HL-60 (cell line): ENCODE measurements at regions not wholly inside any gene's neighbourhood (a gene's known extent, or its start where the extent isn't known, plus 50 kb on each side); places are given as distances from the start of the nearest gene placed in this dataset.

Experiments used
- DNase-seq, 2 experiments: peaks; one replicate each; pipeline ENCODE4 v3.0.0-alpha.2; 2010 to 2020; ENCODE audit warnings: low read depth in 1 of 2, low spot score in 1 of 2
- H3K27ac ChIP-seq: fragments of 250-450 bp; sonication (Bioruptor Pico); replicated peaks from 2 replicates; pipeline ENCODE4 v1.5.1; 2020; ENCODE audit warnings: mild to moderate bottlenecking, moderate library complexity
- H3K27me3 ChIP-seq: fragments of 250-450 bp; sonication (Bioruptor Pico); 2 replicates; pipeline ENCODE4 v1.5.1; 2021; ENCODE audit warnings: mild to moderate bottlenecking, moderate library complexity; ENCODE audit not compliant: insufficient read depth, poor library complexity, severe bottlenecking
- H3K4me3 ChIP-seq: replicated peaks from 2 replicates; pipeline ENCODE4 v1.5.1; 2011; ENCODE audit warnings: mild to moderate bottlenecking, control low read depth, low read length; ENCODE audit not compliant: insufficient read depth
- GABPA ChIP-seq: IDR thresholded peaks from 2 replicates; pipeline ENCODE4 v1.6.1; 2012; ENCODE audit warnings: low read depth
- POLR2AphosphoS5 ChIP-seq: IDR thresholded peaks from 2 replicates; pipeline ENCODE4 v1.6.1; 2012; ENCODE audit warnings: low read depth
- SPI1 ChIP-seq: IDR thresholded peaks from 2 replicates; pipeline ENCODE4 v1.6.1; 2012; ENCODE audit warnings: low read depth, mild to moderate bottlenecking, borderline replicate concordance
- TF ChIP-seq, protein P1 (sequence below): IDR thresholded peaks from 2 replicates; pipeline ENCODE4 v1.6.1; 2012; ENCODE audit warnings: low read depth; ENCODE audit not compliant: insufficient replicate concordance
- TF ChIP-seq, protein P2 (sequence below): IDR thresholded peaks from one replicate; pipeline ENCODE4 v1.5.1; 2011; ENCODE audit warnings: low read length, control low read depth, inconsistent platforms; ENCODE audit not compliant: insufficient read depth

DNA sequence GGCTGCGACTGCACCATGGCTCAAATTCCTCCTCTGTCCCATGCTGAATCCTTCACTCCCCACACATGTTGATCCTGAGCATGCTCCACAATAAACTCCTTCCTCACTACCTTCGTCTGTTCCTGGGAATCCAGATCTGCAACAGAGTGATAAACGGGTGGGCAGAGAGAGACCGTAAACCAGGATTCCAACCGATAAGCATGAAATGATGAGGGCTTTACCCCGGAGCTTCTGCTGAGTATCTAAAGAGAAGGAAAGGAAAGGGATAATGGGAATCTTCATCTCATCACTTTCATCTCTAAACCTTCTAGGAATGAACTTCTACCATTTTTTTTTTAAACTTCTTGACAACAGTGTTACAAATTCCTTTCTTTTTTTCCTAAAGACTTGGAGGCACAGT lies 329.3 kb upstream of the TNP1 start:
- no peaks in the 10 kb centered on the region for H3K27me3 ChIP-seq
- H3K4me3 ChIP-seq = no peak overlapping the region
- TF ChIP-seq SPI1 = no peak
- TF ChIP-seq, protein P1, sequence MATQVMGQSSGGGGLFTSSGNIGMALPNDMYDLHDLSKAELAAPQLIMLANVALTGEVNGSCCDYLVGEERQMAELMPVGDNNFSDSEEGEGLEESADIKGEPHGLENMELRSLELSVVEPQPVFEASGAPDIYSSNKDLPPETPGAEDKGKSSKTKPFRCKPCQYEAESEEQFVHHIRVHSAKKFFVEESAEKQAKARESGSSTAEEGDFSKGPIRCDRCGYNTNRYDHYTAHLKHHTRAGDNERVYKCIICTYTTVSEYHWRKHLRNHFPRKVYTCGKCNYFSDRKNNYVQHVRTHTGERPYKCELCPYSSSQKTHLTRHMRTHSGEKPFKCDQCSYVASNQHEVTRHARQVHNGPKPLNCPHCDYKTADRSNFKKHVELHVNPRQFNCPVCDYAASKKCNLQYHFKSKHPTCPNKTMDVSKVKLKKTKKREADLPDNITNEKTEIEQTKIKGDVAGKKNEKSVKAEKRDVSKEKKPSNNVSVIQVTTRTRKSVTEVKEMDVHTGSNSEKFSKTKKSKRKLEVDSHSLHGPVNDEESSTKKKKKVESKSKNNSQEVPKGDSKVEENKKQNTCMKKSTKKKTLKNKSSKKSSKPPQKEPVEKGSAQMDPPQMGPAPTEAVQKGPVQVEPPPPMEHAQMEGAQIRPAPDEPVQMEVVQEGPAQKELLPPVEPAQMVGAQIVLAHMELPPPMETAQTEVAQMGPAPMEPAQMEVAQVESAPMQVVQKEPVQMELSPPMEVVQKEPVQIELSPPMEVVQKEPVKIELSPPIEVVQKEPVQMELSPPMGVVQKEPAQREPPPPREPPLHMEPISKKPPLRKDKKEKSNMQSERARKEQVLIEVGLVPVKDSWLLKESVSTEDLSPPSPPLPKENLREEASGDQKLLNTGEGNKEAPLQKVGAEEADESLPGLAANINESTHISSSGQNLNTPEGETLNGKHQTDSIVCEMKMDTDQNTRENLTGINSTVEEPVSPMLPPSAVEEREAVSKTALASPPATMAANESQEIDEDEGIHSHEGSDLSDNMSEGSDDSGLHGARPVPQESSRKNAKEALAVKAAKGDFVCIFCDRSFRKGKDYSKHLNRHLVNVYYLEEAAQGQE = no peak
- TF ChIP-seq GABPA = no peak
- TF ChIP-seq, protein P2, sequence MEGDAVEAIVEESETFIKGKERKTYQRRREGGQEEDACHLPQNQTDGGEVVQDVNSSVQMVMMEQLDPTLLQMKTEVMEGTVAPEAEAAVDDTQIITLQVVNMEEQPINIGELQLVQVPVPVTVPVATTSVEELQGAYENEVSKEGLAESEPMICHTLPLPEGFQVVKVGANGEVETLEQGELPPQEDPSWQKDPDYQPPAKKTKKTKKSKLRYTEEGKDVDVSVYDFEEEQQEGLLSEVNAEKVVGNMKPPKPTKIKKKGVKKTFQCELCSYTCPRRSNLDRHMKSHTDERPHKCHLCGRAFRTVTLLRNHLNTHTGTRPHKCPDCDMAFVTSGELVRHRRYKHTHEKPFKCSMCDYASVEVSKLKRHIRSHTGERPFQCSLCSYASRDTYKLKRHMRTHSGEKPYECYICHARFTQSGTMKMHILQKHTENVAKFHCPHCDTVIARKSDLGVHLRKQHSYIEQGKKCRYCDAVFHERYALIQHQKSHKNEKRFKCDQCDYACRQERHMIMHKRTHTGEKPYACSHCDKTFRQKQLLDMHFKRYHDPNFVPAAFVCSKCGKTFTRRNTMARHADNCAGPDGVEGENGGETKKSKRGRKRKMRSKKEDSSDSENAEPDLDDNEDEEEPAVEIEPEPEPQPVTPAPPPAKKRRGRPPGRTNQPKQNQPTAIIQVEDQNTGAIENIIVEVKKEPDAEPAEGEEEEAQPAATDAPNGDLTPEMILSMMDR = no peak
- TF ChIP-seq POLR2AphosphoS5 = no peak
- H3K27ac ChIP-seq = no peak overlapping the region
- no peak for DNase-seq

DNA sequence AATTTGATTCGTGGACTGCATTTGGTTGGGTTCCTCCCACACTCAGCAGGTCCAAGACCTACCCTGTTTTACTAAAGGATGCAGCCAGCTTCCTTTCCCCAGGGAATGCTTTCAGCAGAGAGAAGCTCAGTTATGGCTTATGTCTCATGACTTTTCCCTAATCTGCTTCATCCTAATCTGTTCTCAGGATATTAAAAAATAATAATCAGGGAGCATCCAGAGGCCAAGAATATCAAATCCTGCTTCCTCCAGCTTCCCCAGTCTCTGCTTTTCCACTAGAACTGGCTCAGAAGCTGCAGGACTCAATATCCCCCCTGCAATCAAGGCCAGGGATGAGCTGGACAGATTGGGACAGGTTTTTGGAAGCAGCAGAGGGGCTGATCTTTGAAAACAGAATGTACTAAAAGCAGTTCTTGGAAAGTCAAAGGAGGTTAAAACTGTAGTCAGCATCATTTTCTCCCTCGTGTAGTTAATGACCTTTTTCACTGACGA lies 326.9 kb upstream of the TNP1 start:
- Histone ChIP-seq H3K4me3 (no peak overlapping the region), H3K27ac (no peak overlapping the region), H3K27me3 (no peaks in the 10 kb centered on the region)
- no peak for DNase-seq
- TF ChIP-seq SPI1 = no peak
- TF ChIP-seq POLR2AphosphoS5 = no peak
- TF ChIP-seq GABPA = no peak
- TF ChIP-seq, protein P2 = no peak
- TF ChIP-seq, protein P1 = no peak

DNA sequence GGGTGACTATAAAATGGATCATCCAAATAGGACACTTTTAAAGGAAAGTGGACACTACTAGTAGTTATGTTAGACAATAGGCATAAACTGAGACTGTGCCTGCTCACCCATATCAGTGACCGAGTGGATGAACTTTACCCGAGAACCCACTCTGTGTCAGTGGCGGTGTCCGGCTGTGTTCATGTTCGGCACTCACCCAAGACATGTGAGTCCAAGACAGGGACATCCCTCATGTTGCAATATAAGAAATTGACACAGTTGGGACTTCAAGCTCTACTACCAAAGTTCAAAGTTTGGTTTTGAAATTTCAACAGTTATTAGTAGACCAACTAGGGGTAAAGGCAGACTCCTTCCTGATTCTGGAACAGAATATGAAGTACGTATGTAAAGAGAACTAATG lies 326.3 kb upstream of the TNP1 start:
- H3K27me3 ChIP-seq = no peaks in the 10 kb centered on the region
- no peak for DNase-seq
- no peak overlapping the region for H3K27ac ChIP-seq
- TF ChIP-seq GABPA (no peak), POLR2AphosphoS5 (no peak)
- no peak overlapping the region for H3K4me3 ChIP-seq

DNA sequence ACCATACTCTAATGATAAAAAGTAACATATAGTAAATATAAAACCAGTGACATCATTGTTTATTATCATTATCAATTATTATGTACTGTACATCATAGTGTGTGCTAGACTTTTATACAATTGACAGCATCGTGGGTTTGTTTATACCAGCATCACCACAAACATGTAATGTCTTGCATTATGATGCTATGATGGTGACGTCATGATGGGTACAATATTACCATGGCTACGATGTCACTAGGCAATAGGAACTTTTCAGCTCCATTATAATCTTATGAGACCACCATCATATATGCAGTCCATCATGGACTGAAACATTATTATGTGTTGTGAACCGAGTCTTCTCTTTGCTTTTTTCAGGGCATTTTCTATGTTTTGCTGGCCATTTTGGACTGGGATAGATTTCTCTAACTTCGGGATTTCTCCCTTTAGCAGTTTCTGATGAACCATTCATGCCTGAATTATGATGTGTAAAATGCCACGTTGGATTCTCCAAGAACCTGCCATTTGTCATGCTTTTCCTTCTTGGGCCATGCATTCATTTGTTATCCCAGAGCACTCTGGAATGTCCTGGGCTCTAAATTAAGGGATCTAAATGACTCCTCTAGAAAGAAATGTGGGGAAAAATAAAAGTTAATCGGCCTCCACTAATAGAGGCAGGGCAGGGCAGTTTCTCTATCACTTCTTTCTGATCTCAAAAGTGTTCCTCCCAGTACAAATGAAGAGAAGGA lies 325.6 kb upstream of the TNP1 start:
- no peak for DNase-seq
- no peak for TF ChIP-seq SPI1
- TF ChIP-seq, protein P2 = no peak
- TF ChIP-seq, protein P1 = no peak
- TF ChIP-seq POLR2AphosphoS5 = no peak
- H3K27ac ChIP-seq = no peak overlapping the region
- H3K27me3 ChIP-seq = no peaks in the 10 kb centered on the region
- H3K4me3 ChIP-seq = no peak overlapping the region
